ENCODE measurements at regions not wholly inside any gene's neighbourhood (a gene's known extent, or its start where the extent isn't known, plus 50 kb on each side); places are given as distances from the start of the nearest gene placed in this dataset.

DNA sequence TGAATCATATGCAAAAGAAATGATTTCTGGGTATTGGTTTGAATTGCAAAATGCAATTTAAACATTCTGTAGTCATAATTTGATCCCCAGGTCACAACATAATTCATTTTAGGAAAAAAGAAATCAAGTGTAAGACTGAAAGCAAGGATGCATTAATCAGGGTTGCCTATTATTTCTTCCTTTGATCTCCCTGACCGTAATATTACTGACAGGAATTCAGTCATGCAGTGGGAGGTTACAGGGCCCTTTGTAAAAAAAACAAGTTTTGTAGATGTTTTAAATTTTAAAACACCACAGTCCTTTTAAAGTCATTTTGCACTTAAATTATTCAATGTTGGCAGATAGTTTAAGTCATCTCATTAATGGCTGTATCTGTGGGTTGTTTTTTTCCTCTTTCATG is 263.0 kb upstream of the NCAM2 start:
- TF ChIP-seq, protein P1, sequence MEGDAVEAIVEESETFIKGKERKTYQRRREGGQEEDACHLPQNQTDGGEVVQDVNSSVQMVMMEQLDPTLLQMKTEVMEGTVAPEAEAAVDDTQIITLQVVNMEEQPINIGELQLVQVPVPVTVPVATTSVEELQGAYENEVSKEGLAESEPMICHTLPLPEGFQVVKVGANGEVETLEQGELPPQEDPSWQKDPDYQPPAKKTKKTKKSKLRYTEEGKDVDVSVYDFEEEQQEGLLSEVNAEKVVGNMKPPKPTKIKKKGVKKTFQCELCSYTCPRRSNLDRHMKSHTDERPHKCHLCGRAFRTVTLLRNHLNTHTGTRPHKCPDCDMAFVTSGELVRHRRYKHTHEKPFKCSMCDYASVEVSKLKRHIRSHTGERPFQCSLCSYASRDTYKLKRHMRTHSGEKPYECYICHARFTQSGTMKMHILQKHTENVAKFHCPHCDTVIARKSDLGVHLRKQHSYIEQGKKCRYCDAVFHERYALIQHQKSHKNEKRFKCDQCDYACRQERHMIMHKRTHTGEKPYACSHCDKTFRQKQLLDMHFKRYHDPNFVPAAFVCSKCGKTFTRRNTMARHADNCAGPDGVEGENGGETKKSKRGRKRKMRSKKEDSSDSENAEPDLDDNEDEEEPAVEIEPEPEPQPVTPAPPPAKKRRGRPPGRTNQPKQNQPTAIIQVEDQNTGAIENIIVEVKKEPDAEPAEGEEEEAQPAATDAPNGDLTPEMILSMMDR (IDR thresholded peaks at IDR 0.05): no peak
- no peaks in the 10 kb centered on the region for H3K9me3 ChIP-seq
- ATAC-seq (ENCODE audit: insufficient number of reproducible peaks, low FRiP score, low read depth): no peak
- H3K27me3 ChIP-seq (replicated peaks; ENCODE audit: insufficient read depth): no peaks in the 10 kb centered on the region
- no peaks in the 10 kb centered on the region for H3K4me1 ChIP-seq (ENCODE audit: control insufficient read depth in 1 of 2, low read depth in 2 of 2)
- H3K36me3 ChIP-seq: no peaks in the 10 kb centered on the region
- no peak overlapping the region for H3K4me3 ChIP-seq
- DNase-seq (ENCODE audit: low spot score): no peak
- H3K27ac ChIP-seq: no peak overlapping the region

DNA sequence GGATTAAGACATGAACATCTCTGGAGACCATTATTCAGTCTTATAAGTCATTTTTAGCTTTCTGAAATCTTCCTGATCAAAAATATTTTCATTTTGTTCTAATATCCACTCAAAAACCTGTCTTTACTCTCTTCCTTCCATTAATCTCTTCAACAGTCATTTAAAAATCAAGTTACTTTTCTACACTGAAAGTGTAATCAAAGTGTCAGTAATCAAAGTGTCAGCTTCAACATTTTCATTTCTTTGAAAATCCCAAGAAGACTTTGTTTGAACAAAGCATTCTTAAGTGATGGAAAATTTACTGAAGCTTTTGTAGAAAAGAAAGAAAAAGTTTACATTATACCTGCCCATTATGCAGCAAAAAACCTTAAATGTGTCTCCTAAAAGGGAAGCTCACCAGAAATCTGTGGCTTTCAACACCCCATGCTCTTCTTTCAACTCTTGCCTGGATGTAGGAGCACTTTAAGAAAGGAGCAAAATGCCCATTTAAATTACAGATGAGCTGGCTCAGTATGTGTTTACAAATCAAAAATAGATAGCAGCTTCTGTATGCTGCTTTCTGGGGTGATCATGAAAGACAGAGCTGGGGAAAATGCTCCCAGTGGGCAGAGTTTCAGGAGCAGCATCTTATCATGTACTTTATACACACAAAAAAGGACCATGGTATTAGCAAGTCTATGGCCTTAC is 260.8 kb upstream of the NCAM2 start:
- H3K27me3 ChIP-seq (replicated peaks; ENCODE audit: insufficient read depth): no peaks in the 10 kb centered on the region
- DNase-seq (ENCODE audit: low spot score): no peak
- no peaks in the 10 kb centered on the region for H3K9me3 ChIP-seq

GRCh38 chr21:20739421-20739820 is 258.8 kb upstream of the NCAM2 start:
- ATAC-seq (ENCODE audit: insufficient number of reproducible peaks, low FRiP score, low read depth): no peak
- TF ChIP-seq, protein P1 (IDR thresholded peaks at IDR 0.05): no peak
- no peaks in the 10 kb centered on the region for H3K9me3 ChIP-seq

More for the DNA sequence above, 260.8 kb upstream of the NCAM2 start:
- no peak for ATAC-seq (ENCODE audit: insufficient number of reproducible peaks, low FRiP score, low read depth)
- no peaks in the 10 kb centered on the region for H3K4me1 ChIP-seq (ENCODE audit: control insufficient read depth in 1 of 2, low read depth in 2 of 2)
- no peaks in the 10 kb centered on the region for H3K36me3 ChIP-seq
- TF ChIP-seq, protein P1 (IDR thresholded peaks at IDR 0.05): no peak
- no peak overlapping the region for H3K4me3 ChIP-seq
- no peak overlapping the region for H3K27ac ChIP-seq

DNA sequence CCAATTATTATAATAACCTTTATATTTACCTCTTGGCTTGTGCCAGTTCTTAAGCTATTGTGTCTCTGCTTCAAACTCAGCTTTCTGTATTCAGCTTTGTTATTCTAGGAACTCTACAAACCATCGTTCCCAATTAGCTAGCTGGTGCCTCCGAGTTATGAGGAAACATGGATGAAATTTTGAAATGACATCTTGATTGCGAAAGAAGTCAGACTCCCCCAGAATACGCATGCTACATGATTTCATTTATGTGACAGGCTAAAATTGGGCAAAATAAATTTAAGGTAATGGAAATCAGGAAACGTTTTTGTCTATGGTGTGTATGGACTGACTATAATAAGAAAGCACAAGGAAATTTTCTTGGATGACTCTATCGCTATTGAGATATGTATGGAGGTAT is 256.8 kb upstream of the NCAM2 start:
- ATAC-seq (ENCODE audit: insufficient number of reproducible peaks, low FRiP score, low read depth) (no peak), DNase-seq (ENCODE audit: low spot score) (no peak)
- Histone ChIP-seq H3K36me3 (no peaks in the 10 kb centered on the region), H3K4me3 (no peak overlapping the region), H3K9me3 (no peaks in the 10 kb centered on the region), H3K27ac (no peak overlapping the region), H3K27me3 (replicated peaks; ENCODE audit: insufficient read depth) (no peaks in the 10 kb centered on the region), H3K4me1 (ENCODE audit: control insufficient read depth in 1 of 2, low read depth in 2 of 2) (no peaks in the 10 kb centered on the region)
- TF ChIP-seq, protein P1 (IDR thresholded peaks at IDR 0.05): no peak

More at GRCh38 chr21:20739421-20739820, 258.8 kb upstream of the NCAM2 start:
- no peak for DNase-seq (ENCODE audit: low spot score)
- Histone ChIP-seq H3K4me1 (ENCODE audit: control insufficient read depth in 1 of 2, low read depth in 2 of 2) (no peaks in the 10 kb centered on the region), H3K4me3 (no peak overlapping the region), H3K36me3 (no peaks in the 10 kb centered on the region), H3K27me3 (replicated peaks; ENCODE audit: insufficient read depth) (no peaks in the 10 kb centered on the region), H3K27ac (no peak overlapping the region)

DNA sequence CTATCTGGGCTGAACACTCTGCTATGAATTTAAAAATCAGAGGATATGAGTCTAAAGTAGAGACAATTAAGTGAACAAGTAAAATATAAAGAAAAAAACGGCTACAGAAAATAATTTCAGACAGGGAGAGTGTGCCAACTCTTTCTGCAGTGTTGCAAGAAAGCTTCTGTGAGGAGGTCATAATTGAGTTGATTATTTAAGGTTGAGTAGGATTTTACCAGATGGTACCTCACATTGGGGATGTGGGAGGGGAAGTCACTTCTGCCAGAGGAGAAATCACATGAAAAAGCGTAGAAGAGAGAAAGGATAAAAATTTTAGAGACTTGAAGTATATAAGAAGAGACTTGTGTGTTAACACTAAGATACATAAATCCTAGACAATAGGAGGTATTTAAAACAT is 238.0 kb upstream of the NCAM2 start:
- Histone ChIP-seq H3K27ac (no peak overlapping the region), H3K27me3 (replicated peaks; ENCODE audit: insufficient read depth) (no peaks in the 10 kb centered on the region), H3K4me1 (ENCODE audit: control insufficient read depth in 1 of 2, low read depth in 2 of 2) (no peaks in the 10 kb centered on the region), H3K36me3 (no peaks in the 10 kb centered on the region), H3K9me3 (no peaks in the 10 kb centered on the region), H3K4me3 (no peak overlapping the region)
- TF ChIP-seq, protein P1 (IDR thresholded peaks at IDR 0.05): no peak
- no peak for ATAC-seq (ENCODE audit: insufficient number of reproducible peaks, low FRiP score, low read depth)
- no peak for DNase-seq (ENCODE audit: low spot score)
